H54 (cell line): ENCODE measurements at regions not wholly inside any gene's neighbourhood (a gene's known extent, or its start where the extent isn't known, plus 50 kb on each side); places are given as distances from the start of the nearest gene placed in this dataset.

Experiments used
- DNase-seq: peaks from one replicate; pipeline ENCODE4 v3.0.0; 2011; ENCODE audit warnings: low spot score, mixed read lengths; ENCODE audit not compliant: insufficient read length
- FAIRE-seq: peaks from 3 replicates; lab custom pipeline; 2011; peaks lifted over from hg19 to GRCh38; lab: Jason Lieb, UNC
- POLR2A ChIP-seq: IDR thresholded peaks from 2 replicates; pipeline ENCODE4 v1.6.1; 2011; ENCODE audit warnings: low read depth, mild to moderate bottlenecking, low read length

- no peak for TF ChIP-seq POLR2A
- no peak for FAIRE-seq
- no peak for DNase-seq
Observed at GRCh38 chr5:106205916-106206571, 1464.7 kb downstream of the EFNA5 start.

DNA sequence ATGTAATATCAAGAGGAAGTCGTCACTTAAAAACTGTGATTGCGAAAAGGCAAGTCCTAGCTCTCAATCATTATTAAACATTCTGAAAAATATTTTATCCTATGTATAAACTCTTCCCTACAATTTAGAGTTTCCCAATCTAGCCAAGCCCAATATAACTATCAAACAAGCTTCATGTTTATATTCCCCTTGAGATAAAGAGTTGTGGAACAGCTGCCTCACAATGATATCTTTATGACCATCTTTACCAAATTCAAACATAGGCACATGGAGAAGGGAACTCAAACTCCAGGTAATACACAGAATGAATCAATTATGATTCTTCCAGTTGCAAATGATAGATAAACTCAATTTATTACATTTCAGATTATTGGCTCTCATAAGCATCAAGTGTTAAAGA lies 1468.7 kb downstream of the EFNA5 start:
- FAIRE-seq: no peak
- no peak for DNase-seq
- no peak for TF ChIP-seq POLR2A

DNA sequence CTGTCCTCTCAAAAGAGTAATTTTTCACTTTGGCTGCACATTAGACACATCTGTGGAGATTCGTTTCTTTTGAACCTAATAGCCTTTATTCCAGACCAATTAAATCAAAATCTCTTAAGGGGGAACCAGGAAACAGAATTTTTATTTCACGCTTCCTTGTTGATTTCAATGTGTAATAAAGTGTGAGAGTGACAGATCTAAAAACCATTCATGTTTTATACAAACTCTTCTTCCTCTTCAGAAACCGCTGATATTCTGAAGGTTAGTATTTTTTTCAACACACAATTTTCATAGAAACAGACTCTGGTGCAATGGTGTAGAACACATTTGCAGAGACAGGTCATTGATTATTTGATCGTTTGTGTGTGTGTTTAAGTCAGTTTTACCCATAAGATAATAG lies 1469.8 kb downstream of the EFNA5 start:
- FAIRE-seq (no peak), DNase-seq (no peak)
- TF ChIP-seq POLR2A: no peak

GRCh38 chr5:106195679-106196474 lies 1474.9 kb downstream of the EFNA5 start:
- no peak for TF ChIP-seq POLR2A
- DNase-seq (no peak), FAIRE-seq (no peak)

DNA sequence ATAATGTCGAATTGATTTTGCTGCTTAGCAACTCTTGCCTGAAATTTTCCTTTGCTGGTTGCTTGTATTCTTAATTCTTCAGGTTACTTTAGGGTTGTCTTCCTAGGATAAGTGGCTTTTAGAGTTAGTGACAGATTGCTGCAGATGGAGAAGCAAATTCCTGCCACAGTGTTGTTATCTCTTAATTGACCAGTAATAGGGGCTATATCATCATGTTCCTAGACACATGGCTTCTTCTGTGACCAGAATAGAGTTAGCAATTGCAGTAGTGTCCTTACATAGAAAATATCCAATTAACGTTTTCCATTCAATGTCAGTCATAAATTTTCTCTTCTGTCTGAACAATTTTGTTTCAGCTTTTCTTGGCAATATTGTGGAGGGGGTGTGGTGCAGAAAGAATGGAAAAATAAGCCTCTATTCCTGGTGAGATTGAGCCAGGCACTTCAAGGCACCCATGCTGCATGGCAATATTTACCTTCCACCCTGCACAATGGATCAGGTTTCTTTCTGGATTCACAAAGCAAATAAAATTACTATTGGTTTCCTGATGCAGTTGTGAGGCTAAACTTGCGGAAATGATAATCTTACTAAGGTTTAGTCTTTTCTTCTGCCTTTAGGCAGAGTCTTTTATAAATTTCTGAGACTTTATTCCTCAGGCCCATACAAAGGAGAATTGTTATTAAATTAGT lies 1481.5 kb downstream of the EFNA5 start:
- no peak for FAIRE-seq
- no peak for TF ChIP-seq POLR2A
- no peak for DNase-seq

- no peak for FAIRE-seq
- no peak for DNase-seq
- TF ChIP-seq POLR2A: no peak
Observed at GRCh38 chr5:106185661-106186081, 1485.1 kb downstream of the EFNA5 start.

GRCh38 chr5:106174903-106175302 lies 1495.8 kb downstream of the EFNA5 start:
- TF ChIP-seq POLR2A: no peak
- DNase-seq (no peak), FAIRE-seq (no peak)

DNA sequence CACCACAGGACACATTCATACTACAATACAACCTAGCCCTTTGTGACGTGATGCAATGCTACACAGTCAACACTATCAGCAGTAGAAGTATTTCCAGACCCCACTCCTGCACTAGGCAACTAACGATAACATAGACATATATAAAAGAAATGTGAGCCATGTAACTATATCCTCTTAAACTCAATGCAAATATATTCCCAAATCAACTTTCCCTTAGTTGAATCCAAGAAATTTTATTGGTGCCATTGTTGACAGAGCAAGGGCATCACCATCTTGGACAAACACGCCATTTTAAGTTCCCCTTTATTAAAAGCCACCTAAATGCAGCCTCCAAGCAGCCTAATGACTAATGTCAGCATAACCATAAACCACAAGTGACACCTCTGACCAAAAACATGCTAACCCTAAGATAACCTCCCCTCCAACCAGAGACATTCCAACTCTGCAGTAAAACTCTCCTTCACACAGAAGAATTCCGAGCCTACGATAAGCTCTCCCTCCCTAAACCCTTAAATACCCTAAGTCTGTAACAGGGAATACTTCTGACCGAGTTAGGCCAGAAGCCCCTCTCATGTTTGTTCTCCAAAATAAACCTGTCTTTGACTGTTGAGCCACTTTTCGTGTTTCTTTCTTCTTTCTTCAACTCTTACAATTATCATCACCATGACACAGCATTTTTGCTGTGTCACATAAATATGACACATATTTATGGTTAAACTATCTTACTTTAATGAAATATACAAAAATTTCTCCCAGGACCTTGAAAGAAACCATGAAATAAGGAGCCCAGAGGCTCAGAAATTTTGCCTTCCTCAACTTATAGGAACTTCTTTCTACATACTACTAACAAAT lies 1497.8 kb downstream of the EFNA5 start:
- no peak for FAIRE-seq
- no peak for TF ChIP-seq POLR2A

DNA sequence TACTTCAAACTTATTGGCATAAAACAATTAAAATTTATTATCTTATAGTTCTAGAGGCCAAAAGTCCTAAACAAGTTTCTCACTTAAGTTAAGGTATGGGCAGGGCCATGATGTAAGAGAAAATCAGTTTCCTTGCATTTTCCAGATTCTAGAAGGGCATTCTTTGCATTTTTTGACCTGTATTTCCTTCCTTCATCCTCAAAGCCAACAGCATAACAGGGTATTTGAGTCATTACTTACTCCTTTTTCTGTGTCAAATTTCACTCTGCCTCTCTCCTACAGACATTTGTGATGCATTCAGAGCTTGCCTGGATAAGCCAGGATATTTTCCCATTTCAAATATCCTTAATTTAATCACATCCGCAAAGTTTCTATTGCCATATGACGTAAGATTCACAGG lies 1499.0 kb downstream of the EFNA5 start:
- TF ChIP-seq POLR2A: no peak
- no peak for DNase-seq
- FAIRE-seq: no peak

More for the DNA sequence above, 1497.8 kb downstream of the EFNA5 start:
- no peak for DNase-seq

- TF ChIP-seq POLR2A: no peak
Observed at GRCh38 chr5:106171132-106171531, 1499.6 kb downstream of the EFNA5 start.

DNA sequence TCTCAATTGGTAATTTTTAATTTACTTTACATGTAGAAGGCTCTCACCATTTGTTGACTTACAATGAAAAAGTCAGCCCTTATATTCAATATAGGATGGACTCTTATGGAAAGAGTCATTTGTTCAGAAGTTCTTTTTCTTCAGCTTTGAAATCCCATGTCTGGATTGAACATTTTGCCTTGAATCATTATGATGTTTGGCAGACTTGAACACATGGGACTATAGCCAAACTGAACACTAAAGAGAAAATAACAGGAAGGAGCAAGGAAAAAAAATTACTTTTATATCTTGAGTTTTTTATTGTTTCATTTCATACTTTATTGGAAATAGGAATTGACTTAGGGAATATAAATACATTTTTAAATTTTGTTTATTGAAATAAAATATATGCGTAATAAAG lies 1503.0 kb downstream of the EFNA5 start:
- no peak for FAIRE-seq
- DNase-seq: no peak
- TF ChIP-seq POLR2A: no peak

More at GRCh38 chr5:106171132-106171531, 1499.6 kb downstream of the EFNA5 start:
- no peak for FAIRE-seq
- DNase-seq: no peak

- no peak for TF ChIP-seq POLR2A
- FAIRE-seq (no peak), DNase-seq (no peak)
Observed at GRCh38 chr5:106163233-106163632, 1507.5 kb downstream of the EFNA5 start.

GRCh38 chr5:106159616-106160015 lies 1511.1 kb downstream of the EFNA5 start:
- no peak for FAIRE-seq
- no peak for DNase-seq
- TF ChIP-seq POLR2A: no peak

DNA sequence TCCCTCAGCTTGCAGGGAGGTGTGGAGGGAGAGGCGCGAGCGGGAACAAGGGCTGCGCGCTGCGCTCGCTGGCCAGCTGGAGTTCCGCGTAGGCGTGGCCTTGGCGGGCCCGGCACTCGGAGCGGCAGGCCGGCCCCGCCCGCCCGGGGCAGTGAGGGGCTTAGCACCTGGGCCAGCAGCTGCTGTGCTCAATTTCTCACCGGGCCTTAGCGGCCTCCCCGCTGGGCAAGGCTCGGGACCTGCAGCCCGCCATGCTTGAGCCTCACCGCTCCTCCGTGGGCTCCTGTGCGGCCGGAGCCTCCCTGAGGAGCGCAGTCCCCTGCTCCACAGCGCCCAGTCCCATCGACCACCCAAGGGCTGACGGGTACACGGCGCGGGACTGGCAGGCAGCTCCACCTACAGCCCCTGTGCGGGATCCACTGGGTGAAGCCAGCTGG lies 1516.4 kb downstream of the EFNA5 start:
- FAIRE-seq: no peak
- no peak for TF ChIP-seq POLR2A
- DNase-seq: no peak
